WTC11 (cell line): ENCODE measurements at regions not wholly inside any gene's neighbourhood (a gene's known extent, or its start where the extent isn't known, plus 50 kb on each side); places are given as distances from the start of the nearest gene placed in this dataset.

ENCODE experiments used
- ATAC-seq: fragments of 200-7000 bp; cut with Tn5 transposase; 2 replicates; pipeline ENCODE4 v1.10.0; 2021; ENCODE audit warnings: mild to moderate bottlenecking, moderate library complexity
- CTCF ChIA-PET: fragments of 300-600 bp; sonication (Branson Sonifier 250); formaldehyde crosslinking; loops from one replicate; lab custom pipeline; 2021; ENCODE audit warnings: antibody characterized with exemption; lab: Charles Lee
- POLR2A ChIA-PET: fragments of 350-600 bp; sonication (Branson Sonifier 250); formaldehyde crosslinking; loops from one replicate; lab custom pipeline; 2021; ENCODE audit warnings: antibody characterized with exemption; lab: Charles Lee
- DNase-seq: peaks from one replicate; pipeline ENCODE4 v3.0.0; 2021; ENCODE audit warnings: low spot score
- H3K27ac Mint-ChIP-seq: 2 replicates; pipeline ENCODE4 v1.8.0; 2021; ENCODE audit warnings: mixed read lengths
- H3K27me3 Mint-ChIP-seq: 2 replicates; pipeline ENCODE4 v1.8.0; 2021; ENCODE audit warnings: low read depth, mild to moderate bottlenecking, moderate library complexity, mixed read lengths
- H3K36me3 Mint-ChIP-seq: 2 replicates; pipeline ENCODE4 v1.8.0; 2021; ENCODE audit warnings: mixed read lengths
- H3K4me1 Mint-ChIP-seq: 2 replicates; pipeline ENCODE4 v1.8.0; 2022; ENCODE audit warnings: mixed read lengths
- H3K4me3 Mint-ChIP-seq: 2 replicates; pipeline ENCODE4 v1.8.0; 2021; ENCODE audit warnings: mild to moderate bottlenecking, moderate library complexity, mixed read lengths
- H3K9me3 Mint-ChIP-seq: 2 replicates; pipeline ENCODE4 v1.8.0; 2021; ENCODE audit warnings: mixed read lengths
- CREM ChIP-seq: sonication (generic); formaldehyde crosslinking; IDR thresholded peaks from 2 replicates; pipeline ENCODE4 v1.8.1; 2022; ENCODE audit warnings: mild to moderate bottlenecking, missing genetic modification reagents, moderate library complexity
- E2F4 ChIP-seq: sonication (generic); formaldehyde crosslinking; IDR thresholded peaks from 2 replicates; pipeline ENCODE4 v1.8.1; 2022; ENCODE audit warnings: low read depth, mild to moderate bottlenecking, moderate library complexity, missing genetic modification reagents, borderline replicate concordance
- FOXK1 ChIP-seq: sonication (generic); formaldehyde crosslinking; IDR thresholded peaks from 2 replicates; pipeline ENCODE4 v1.8.0; 2022; ENCODE audit warnings: mild to moderate bottlenecking, moderate library complexity, missing genetic modification reagents
- IRF2 ChIP-seq: sonication (generic); formaldehyde crosslinking; IDR thresholded peaks from 2 replicates; pipeline ENCODE4 v1.8.0; 2022; ENCODE audit warnings: low read depth, missing genetic modification reagents, borderline replicate concordance
- KAT7 ChIP-seq: sonication (generic); formaldehyde crosslinking; IDR thresholded peaks from 2 replicates; pipeline ENCODE4 v1.8.1; 2023; ENCODE audit warnings: missing genetic modification reagents, mild to moderate bottlenecking, borderline replicate concordance
- MXD4 ChIP-seq: fragments of 250-450 bp; sonication (Bioruptor Pico); IDR thresholded peaks from 2 replicates; pipeline ENCODE4 v1.8.0; 2021; ENCODE audit warnings: mild to moderate bottlenecking, moderate library complexity, borderline replicate concordance
- MYBL2 ChIP-seq: sonication (generic); formaldehyde crosslinking; IDR thresholded peaks from 2 replicates; pipeline ENCODE4 v1.8.1; 2023; ENCODE audit warnings: mild to moderate bottlenecking, moderate library complexity, missing genetic modification reagents
- NR2C2 ChIP-seq: sonication (generic); formaldehyde crosslinking; IDR thresholded peaks from 2 replicates; pipeline ENCODE4 v1.8.0; 2022; ENCODE audit warnings: mild to moderate bottlenecking, missing genetic modification reagents
- PRRX2 ChIP-seq: fragments of 250-450 bp; sonication (Bioruptor Pico); IDR thresholded peaks from 2 replicates; pipeline ENCODE4 v1.8.0; 2021; ENCODE audit warnings: mild to moderate bottlenecking
- RORB ChIP-seq: fragments of 250-450 bp; sonication (Bioruptor Pico); IDR thresholded peaks from 2 replicates; pipeline ENCODE4 v1.9.0; 2021; ENCODE audit warnings: mild to moderate bottlenecking
- ZNF138 ChIP-seq: sonication (generic); formaldehyde crosslinking; conservative IDR thresholded peaks from 2 replicates; pipeline ENCODE4 v1.8.1; 2022; ENCODE audit warnings: mild to moderate bottlenecking, moderate library complexity, missing genetic modification reagents
- ZNF512 ChIP-seq: sonication (generic); formaldehyde crosslinking; IDR thresholded peaks from 2 replicates; pipeline ENCODE4 v1.8.1; 2022; ENCODE audit warnings: missing genetic modification reagents, borderline replicate concordance
- TF ChIP-seq, protein P1 (sequence below): fragments of 250-450 bp; sonication (Bioruptor Pico); IDR thresholded peaks from 2 replicates; pipeline ENCODE4 v1.9.0; 2021; ENCODE audit warnings: mild to moderate bottlenecking
- TF ChIP-seq, protein P2 (sequence below): sonication (generic); formaldehyde crosslinking; IDR thresholded peaks from 2 replicates; pipeline ENCODE4 v1.8.1; 2022; ENCODE audit warnings: mild to moderate bottlenecking, missing genetic modification reagents, moderate library complexity, borderline replicate concordance
- TF ChIP-seq, protein P3 (sequence below): sonication (generic); formaldehyde crosslinking; IDR thresholded peaks from 2 replicates; pipeline ENCODE4 v1.8.1; 2023; ENCODE audit warnings: mild to moderate bottlenecking, missing genetic modification reagents, moderate library complexity
- TF ChIP-seq, protein P4 (sequence below): fragments of 250-450 bp; sonication (Bioruptor Pico); conservative IDR thresholded peaks from 2 replicates; pipeline ENCODE4 v1.9.0; 2021; ENCODE audit warnings: mild to moderate bottlenecking
- TF ChIP-seq, protein P5 (sequence below): fragments of 250-450 bp; sonication (Bioruptor Pico); IDR thresholded peaks from 2 replicates; pipeline ENCODE4 v2.1.2; 2022; ENCODE audit warnings: mild to moderate bottlenecking, moderate library complexity
- TF ChIP-seq, protein P6 (sequence below): sonication (generic); formaldehyde crosslinking; IDR thresholded peaks from 2 replicates; pipeline ENCODE4 v1.8.1; 2023; ENCODE audit warnings: mild to moderate bottlenecking, missing genetic modification reagents

GRCh38 chr10:64829888-64830412, 1308.7 kb downstream of the REEP3 start:
- Mint-ChIP-seq H3K27me3 (no peaks in the 10 kb centered on the region), H3K9me3 (peaks cover 12% of the 10 kb centered on the region), H3K27ac (no peak overlapping the region), H3K4me1 (no peaks in the 10 kb centered on the region), H3K4me3 (no peak overlapping the region), H3K36me3 (no peaks in the 10 kb centered on the region)
- TF ChIP-seq, protein P1, sequence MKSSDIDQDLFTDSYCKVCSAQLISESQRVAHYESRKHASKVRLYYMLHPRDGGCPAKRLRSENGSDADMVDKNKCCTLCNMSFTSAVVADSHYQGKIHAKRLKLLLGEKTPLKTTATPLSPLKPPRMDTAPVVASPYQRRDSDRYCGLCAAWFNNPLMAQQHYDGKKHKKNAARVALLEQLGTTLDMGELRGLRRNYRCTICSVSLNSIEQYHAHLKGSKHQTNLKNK (CRISPR knock-in tag) = no peak
- TF ChIP-seq E2F4 (CRISPR knock-in tag) = no peak
- ChIA-PET POLR2A (no interaction called here), CTCF (no interaction called here)
- no peak for ATAC-seq
- DNase-seq = no peak

- Mint-ChIP-seq H3K4me1 (no peaks in the 10 kb centered on the region), H3K4me3 (no peak overlapping the region)
- TF ChIP-seq, protein P2, sequence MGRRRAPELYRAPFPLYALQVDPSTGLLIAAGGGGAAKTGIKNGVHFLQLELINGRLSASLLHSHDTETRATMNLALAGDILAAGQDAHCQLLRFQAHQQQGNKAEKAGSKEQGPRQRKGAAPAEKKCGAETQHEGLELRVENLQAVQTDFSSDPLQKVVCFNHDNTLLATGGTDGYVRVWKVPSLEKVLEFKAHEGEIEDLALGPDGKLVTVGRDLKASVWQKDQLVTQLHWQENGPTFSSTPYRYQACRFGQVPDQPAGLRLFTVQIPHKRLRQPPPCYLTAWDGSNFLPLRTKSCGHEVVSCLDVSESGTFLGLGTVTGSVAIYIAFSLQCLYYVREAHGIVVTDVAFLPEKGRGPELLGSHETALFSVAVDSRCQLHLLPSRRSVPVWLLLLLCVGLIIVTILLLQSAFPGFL (CRISPR knock-in tag) = no peak
- TF ChIP-seq, protein P3, sequence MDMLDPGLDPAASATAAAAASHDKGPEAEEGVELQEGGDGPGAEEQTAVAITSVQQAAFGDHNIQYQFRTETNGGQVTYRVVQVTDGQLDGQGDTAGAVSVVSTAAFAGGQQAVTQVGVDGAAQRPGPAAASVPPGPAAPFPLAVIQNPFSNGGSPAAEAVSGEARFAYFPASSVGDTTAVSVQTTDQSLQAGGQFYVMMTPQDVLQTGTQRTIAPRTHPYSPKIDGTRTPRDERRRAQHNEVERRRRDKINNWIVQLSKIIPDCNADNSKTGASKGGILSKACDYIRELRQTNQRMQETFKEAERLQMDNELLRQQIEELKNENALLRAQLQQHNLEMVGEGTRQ (CRISPR knock-in tag) = no peak
- no peak for TF ChIP-seq IRF2 (CRISPR knock-in tag)
- no peak for TF ChIP-seq MXD4
- TF ChIP-seq RORB (CRISPR knock-in tag) = no peak
- TF ChIP-seq ZNF138 = no peak
- TF ChIP-seq, all 79 proteins: peak for 0
- ATAC-seq (no peak), DNase-seq (no peak)
- H3K9me3 Mint-ChIP-seq = peaks cover 7% of the 10 kb centered on the region
- no peaks in the 10 kb centered on the region for H3K36me3 Mint-ChIP-seq
- no peaks in the 10 kb centered on the region for H3K27me3 Mint-ChIP-seq
- no peak overlapping the region for H3K27ac Mint-ChIP-seq
- POLR2A ChIA-PET = no interaction called here
- CTCF ChIA-PET = no interaction called here
Observed at GRCh38 chr10:64830869-64831268, 1309.7 kb downstream of the REEP3 start.

- H3K27ac Mint-ChIP-seq = no peak overlapping the region
- no peaks in the 10 kb centered on the region for H3K27me3 Mint-ChIP-seq
- CTCF ChIA-PET = no interaction called here
Observed at GRCh38 chr10:64840341-64840740, 1319.1 kb downstream of the REEP3 start.

GRCh38 chr10:64846700-64847099, 1325.5 kb downstream of the REEP3 start:
- ATAC-seq = no peak
- no peaks in the 10 kb centered on the region for H3K36me3 Mint-ChIP-seq
- H3K4me1 Mint-ChIP-seq = peaks cover 4% of the 10 kb centered on the region; the same call in 1 of the 2 replicates
- H3K4me3 Mint-ChIP-seq = no peak overlapping the region
- POLR2A ChIA-PET = no interaction called here
- no peak for DNase-seq
- CTCF ChIA-PET = no interaction called here
- no peaks in the 10 kb centered on the region for H3K27me3 Mint-ChIP-seq
- H3K9me3 Mint-ChIP-seq = no peaks in the 10 kb centered on the region
- no peak overlapping the region for H3K27ac Mint-ChIP-seq
- TF ChIP-seq ZNF138 = no peak
- no peak for TF ChIP-seq FOXK1 (CRISPR knock-in tag)
- no peak for TF ChIP-seq MYBL2 (CRISPR knock-in tag)
- TF ChIP-seq, protein P4, sequence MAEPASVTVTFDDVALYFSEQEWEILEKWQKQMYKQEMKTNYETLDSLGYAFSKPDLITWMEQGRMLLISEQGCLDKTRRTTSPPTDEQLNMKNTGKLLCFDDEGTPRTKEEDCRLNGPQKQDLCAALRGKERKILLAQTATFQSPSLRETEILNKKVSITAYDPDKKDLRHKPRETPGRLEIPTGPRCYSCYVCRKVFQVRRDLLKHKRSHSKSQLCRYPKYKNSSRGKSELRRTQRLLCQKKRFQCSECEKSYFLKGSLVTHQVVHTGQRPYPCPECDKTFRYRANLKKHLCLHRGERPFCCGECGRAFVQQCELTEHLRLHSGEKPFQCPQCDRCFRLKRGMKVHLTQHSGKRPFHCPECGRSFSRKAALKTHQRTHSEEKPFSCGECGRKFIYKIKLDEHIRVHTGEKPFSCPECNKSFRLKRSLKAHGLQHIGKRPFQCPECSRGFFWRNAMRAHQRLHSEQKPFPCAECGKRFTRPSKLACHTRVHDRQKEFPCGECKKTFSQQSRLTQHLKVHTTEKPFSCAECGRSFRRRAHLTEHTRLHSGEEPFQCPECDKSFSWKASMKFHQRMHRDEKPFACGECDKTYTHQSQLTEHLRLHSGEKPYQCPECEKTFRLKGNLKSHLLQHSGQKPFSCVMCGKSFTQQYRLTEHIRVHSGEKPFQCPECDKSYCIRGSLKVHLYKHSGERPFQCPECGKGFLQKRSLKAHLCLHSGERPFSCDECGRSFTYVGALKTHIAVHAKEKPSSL (CRISPR knock-in tag) = no peak
- TF ChIP-seq, protein P5, sequence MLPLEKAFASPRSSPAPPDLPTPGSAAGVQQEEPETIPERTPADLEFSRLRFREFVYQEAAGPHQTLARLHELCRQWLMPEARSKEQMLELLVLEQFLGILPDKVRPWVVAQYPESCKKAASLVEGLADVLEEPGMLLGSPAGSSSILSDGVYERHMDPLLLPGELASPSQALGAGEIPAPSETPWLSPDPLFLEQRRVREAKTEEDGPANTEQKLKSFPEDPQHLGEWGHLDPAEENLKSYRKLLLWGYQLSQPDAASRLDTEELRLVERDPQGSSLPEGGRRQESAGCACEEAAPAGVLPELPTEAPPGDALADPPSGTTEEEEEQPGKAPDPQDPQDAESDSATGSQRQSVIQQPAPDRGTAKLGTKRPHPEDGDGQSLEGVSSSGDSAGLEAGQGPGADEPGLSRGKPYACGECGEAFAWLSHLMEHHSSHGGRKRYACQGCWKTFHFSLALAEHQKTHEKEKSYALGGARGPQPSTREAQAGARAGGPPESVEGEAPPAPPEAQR = no peak
- TF ChIP-seq, protein P6, sequence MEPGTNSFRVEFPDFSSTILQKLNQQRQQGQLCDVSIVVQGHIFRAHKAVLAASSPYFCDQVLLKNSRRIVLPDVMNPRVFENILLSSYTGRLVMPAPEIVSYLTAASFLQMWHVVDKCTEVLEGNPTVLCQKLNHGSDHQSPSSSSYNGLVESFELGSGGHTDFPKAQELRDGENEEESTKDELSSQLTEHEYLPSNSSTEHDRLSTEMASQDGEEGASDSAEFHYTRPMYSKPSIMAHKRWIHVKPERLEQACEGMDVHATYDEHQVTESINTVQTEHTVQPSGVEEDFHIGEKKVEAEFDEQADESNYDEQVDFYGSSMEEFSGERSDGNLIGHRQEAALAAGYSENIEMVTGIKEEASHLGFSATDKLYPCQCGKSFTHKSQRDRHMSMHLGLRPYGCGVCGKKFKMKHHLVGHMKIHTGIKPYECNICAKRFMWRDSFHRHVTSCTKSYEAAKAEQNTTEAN (CRISPR knock-in tag) = no peak
- no peak for TF ChIP-seq PRRX2 (CRISPR knock-in tag)
- TF ChIP-seq CREM = no peak
- no peak for TF ChIP-seq NR2C2 (CRISPR knock-in tag)

More at GRCh38 chr10:64840341-64840740, 1319.1 kb downstream of the REEP3 start:
- no peak overlapping the region for H3K4me3 Mint-ChIP-seq
- ATAC-seq (no peak), DNase-seq (no peak)
- H3K9me3 Mint-ChIP-seq = peaks cover 8% of the 10 kb centered on the region
- POLR2A ChIA-PET = no interaction called here
- H3K36me3 Mint-ChIP-seq = no peaks in the 10 kb centered on the region
- TF ChIP-seq KAT7 (CRISPR knock-in tag) (no peak), ZNF512 (CRISPR knock-in tag) (no peak)
- TF ChIP-seq, all 79 proteins: peak for 0
- H3K4me1 Mint-ChIP-seq = no peaks in the 10 kb centered on the region
